MCF 10A (cell line): ENCODE measurements at regions not wholly inside any gene's neighbourhood (a gene's known extent, or its start where the extent isn't known, plus 50 kb on each side); places are given as distances from the start of the nearest gene placed in this dataset.

Source experiments
- BruUV-seq: library from RNA; stranded (reverse); fragments of 400-500 nt; replicated peaks from 2 replicates; lab custom pipeline; 2021; lab: Mats Ljungman, UMichigan
- CTCF ChIA-PET: fragments of 300-600 bp; sonication (Branson Sonifier 250); formaldehyde crosslinking; extraction: SDS; loops from one replicate; lab custom pipeline; 2021; ENCODE audit warnings: antibody characterized with exemption, inconsistent platforms; lab: Yijun Ruan, JAX
- POLR2A ChIA-PET: fragments of 300-600, 350-650 bp; sonication (Branson Sonifier 250); formaldehyde crosslinking; extraction: SDS; loops from one replicate; lab custom pipeline; 2020; ENCODE audit warnings: antibody characterized with exemption, inconsistent platforms; lab: Yijun Ruan, JAX
- DNase-seq: peaks from one replicate; pipeline ENCODE4 v3.0.0-alpha.2; 2018; ENCODE audit not compliant: unreplicated experiment
- H3K27ac Mint-ChIP-seq: one replicate; pipeline ENCODE4 v1.8.0; 2022; ENCODE audit warnings: mild to moderate bottlenecking, low read depth, mixed read lengths; ENCODE audit not compliant: unreplicated experiment
- H3K27me3 Mint-ChIP-seq: one replicate; pipeline ENCODE4 v1.8.0; 2022; ENCODE audit warnings: mixed read lengths; ENCODE audit not compliant: insufficient read depth, unreplicated experiment
- H3K36me3 Mint-ChIP-seq: one replicate; pipeline ENCODE4 v1.8.0; 2022; ENCODE audit warnings: mild to moderate bottlenecking, moderate library complexity, mixed read lengths; ENCODE audit not compliant: insufficient read depth, unreplicated experiment
- H3K4me1 Mint-ChIP-seq: one replicate; pipeline ENCODE4 v1.8.0; 2022; ENCODE audit warnings: mixed read lengths; ENCODE audit not compliant: insufficient read depth, unreplicated experiment
- H3K4me3 Mint-ChIP-seq: one replicate; pipeline ENCODE4 v1.8.0; 2022; ENCODE audit warnings: mild to moderate bottlenecking, moderate library complexity, mixed read lengths; ENCODE audit not compliant: unreplicated experiment
- H3K9me3 Mint-ChIP-seq: one replicate; pipeline ENCODE4 v1.8.0; 2022; ENCODE audit warnings: mixed read lengths; ENCODE audit not compliant: unreplicated experiment
- CTCF ChIP-seq: fragments of 200-600 bp; IDR thresholded peaks from one replicate; pipeline ENCODE4 v1.8.0; 2022; ENCODE audit warnings: antibody characterized with exemption, mild to moderate bottlenecking; ENCODE audit not compliant: unreplicated experiment
- intact Hi-C: fragments of 100-400 bp; cut with micrococcal nuclease; formaldehyde crosslinking; loops from 2 replicates; pipeline ENCODE4 v1.14.1; 2022

GRCh38 chr7:79528421-79528820 is 75.0 kb upstream of the MAGI2 start:
- POLR2A ChIA-PET, result no interaction called here
- Mint-ChIP-seq H3K4me3 (no peak overlapping the region), H3K27me3 (peaks cover 12% of the 10 kb centered on the region), H3K4me1 (no peaks in the 10 kb centered on the region), H3K36me3 (no peaks in the 10 kb centered on the region), H3K27ac (no peak overlapping the region), H3K9me3 (no peaks in the 10 kb centered on the region)
- no TSS peak for BruUV-seq
- no peak for TF ChIP-seq CTCF
- peak; percentile 32 for DNase-seq
- CTCF ChIA-PET, result no interaction called here
- intact Hi-C loops, result no loop called here

- ChIA-PET POLR2A (no interaction called here), CTCF (no interaction called here)
- peaks cover 12% of the 10 kb centered on the region for H3K27me3 Mint-ChIP-seq
- no peaks in the 10 kb centered on the region for H3K36me3 Mint-ChIP-seq
- no peak overlapping the region for H3K27ac Mint-ChIP-seq
- no peaks in the 10 kb centered on the region for H3K9me3 Mint-ChIP-seq
- BruUV-seq, result no TSS peak
- TF ChIP-seq CTCF, result no peak
- intact Hi-C loops, result no loop called here
- no peak for DNase-seq
- no peak overlapping the region for H3K4me3 Mint-ChIP-seq
- no peaks in the 10 kb centered on the region for H3K4me1 Mint-ChIP-seq
Measured at GRCh38 chr7:79524048-79524447, 70.6 kb upstream of the MAGI2 start.

GRCh38 chr7:79523436-79523835 is 70.0 kb upstream of the MAGI2 start:
- H3K4me1 Mint-ChIP-seq, result no peaks in the 10 kb centered on the region
- no peaks in the 10 kb centered on the region for H3K9me3 Mint-ChIP-seq
- no TSS peak for BruUV-seq
- intact Hi-C loops, result no loop called here
- no peak for TF ChIP-seq CTCF
- DNase-seq, result no peak
- no peak overlapping the region for H3K4me3 Mint-ChIP-seq
- H3K27ac Mint-ChIP-seq, result no peak overlapping the region
- ChIA-PET POLR2A (no interaction called here), CTCF (no interaction called here)
- no peaks in the 10 kb centered on the region for H3K36me3 Mint-ChIP-seq
- peaks cover 12% of the 10 kb centered on the region for H3K27me3 Mint-ChIP-seq

GRCh38 chr7:79520543-79520942 is 67.1 kb upstream of the MAGI2 start:
- CTCF ChIA-PET, result no interaction called here
- intact Hi-C loops, result no loop called here
- POLR2A ChIA-PET, result interaction anchor here (0.7 kb wide), 1 partner anchor 228 kb away, joined by 3 read pairs; no protein-coding TSS in a partner anchor
- H3K4me3 Mint-ChIP-seq, result no peak overlapping the region
- no peaks in the 10 kb centered on the region for H3K36me3 Mint-ChIP-seq
- DNase-seq, result no peak
- no peak overlapping the region for H3K27ac Mint-ChIP-seq
- H3K4me1 Mint-ChIP-seq, result no peaks in the 10 kb centered on the region
- no peaks in the 10 kb centered on the region for H3K9me3 Mint-ChIP-seq
- TF ChIP-seq CTCF, result no peak
- peaks cover 11% of the 10 kb centered on the region for H3K27me3 Mint-ChIP-seq
- no TSS peak for BruUV-seq
